Activated CD8-positive, alpha-beta T cell treated with anti-CD3 and anti-CD28 coated beads for 36 hours (primary cell): ENCODE measurements at regions not wholly inside any gene's neighbourhood (a gene's known extent, or its start where the extent isn't known, plus 50 kb on each side); places are given as distances from the start of the nearest gene placed in this dataset.

ENCODE experiments used
- ATAC-seq: fragments of 200-7000 bp; cut with Tn5 transposase; one replicate; pipeline ENCODE4 v1.10.0; 2021; ENCODE audit warnings: mild to moderate bottlenecking, moderate library complexity
- CTCF ChIA-PET: fragments of 350-600 bp; sonication (Branson Sonifier 250); formaldehyde crosslinking; loops from one replicate; lab custom pipeline; 2021; ENCODE audit warnings: antibody characterized with exemption; lab: Charles Lee
- POLR2A ChIA-PET: fragments of 350-600 bp; sonication (Branson Sonifier 250); formaldehyde crosslinking; loops from one replicate; lab custom pipeline; 2021; ENCODE audit warnings: antibody characterized with exemption; lab: Charles Lee
- DNase-seq: peaks from one replicate; pipeline ENCODE4 v3.0.0-alpha.2; 2020
- H3K27ac Mint-ChIP-seq: one replicate; pipeline ENCODE4 v1.8.0; 2021; ENCODE audit warnings: mild to moderate bottlenecking, mixed read lengths
- H3K27me3 Mint-ChIP-seq: one replicate; pipeline ENCODE4 v1.8.0; 2021; ENCODE audit warnings: mixed read lengths
- H3K36me3 Mint-ChIP-seq: one replicate; pipeline ENCODE4 v1.8.0; 2021; ENCODE audit warnings: low read depth, mixed read lengths
- H3K4me1 Mint-ChIP-seq: one replicate; pipeline ENCODE4 v1.8.0; 2021; ENCODE audit warnings: low read depth, mixed read lengths
- H3K4me3 Mint-ChIP-seq: one replicate; pipeline ENCODE4 v1.8.0; 2021; ENCODE audit warnings: mild to moderate bottlenecking, moderate library complexity, mixed read lengths
- H3K9me3 Mint-ChIP-seq: one replicate; pipeline ENCODE4 v1.8.0; 2021; ENCODE audit warnings: mixed read lengths
- CTCF ChIP-seq: fragments of 200-600 bp; IDR thresholded peaks from one replicate; pipeline ENCODE4 v1.8.0; 2022; ENCODE audit warnings: antibody characterized with exemption, mild to moderate bottlenecking
- intact Hi-C: fragments of 100-400 bp; cut with micrococcal nuclease; formaldehyde crosslinking; loops from one replicate; pipeline ENCODE4 v1.10.0; 2022

DNA sequence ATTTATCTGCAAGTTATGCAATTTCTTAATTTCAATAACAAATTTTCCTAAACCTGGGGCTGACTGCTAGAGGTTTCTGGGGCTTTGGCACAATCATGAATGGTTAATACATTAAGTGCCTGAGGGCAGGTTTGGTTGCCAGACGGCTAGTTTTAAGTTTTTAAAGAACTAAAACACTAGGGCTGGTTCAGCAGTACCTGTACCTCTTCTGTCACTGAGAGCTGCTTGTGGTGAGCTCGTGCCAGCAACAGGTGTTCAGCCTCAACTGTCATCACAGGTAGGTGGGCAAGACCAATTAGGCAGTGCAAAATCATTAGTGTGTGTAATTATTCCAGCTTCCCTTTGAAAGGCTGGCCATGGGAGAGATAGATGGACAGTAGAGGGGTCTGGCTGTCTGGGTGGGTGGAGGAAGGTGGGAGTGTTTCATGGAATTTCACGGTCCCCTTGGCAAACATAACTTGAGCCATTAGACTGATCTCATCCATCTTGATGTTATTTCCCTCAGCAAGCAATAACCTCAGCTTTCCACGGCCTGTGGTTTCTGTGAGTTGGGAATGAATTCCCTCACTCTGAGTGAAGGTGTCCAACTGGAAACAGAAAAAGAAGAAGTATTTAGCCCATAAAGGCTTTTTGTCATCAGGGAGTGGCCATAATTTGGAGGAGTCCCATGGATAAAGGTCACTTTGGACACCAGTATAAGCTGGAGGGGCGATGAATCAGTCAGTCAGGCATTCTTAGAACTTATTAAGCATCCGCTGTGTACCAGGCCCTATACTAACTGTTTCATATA lies 114.8 kb downstream of the SNX19 start:
- H3K9me3 Mint-ChIP-seq = no peaks in the 10 kb centered on the region
- no peak overlapping the region for H3K27ac Mint-ChIP-seq
- no peak overlapping the region for H3K4me3 Mint-ChIP-seq
- H3K4me1 Mint-ChIP-seq = no peaks in the 10 kb centered on the region
- CTCF ChIA-PET = no interaction called here
- ATAC-seq (no peak), DNase-seq (no peak)
- peaks cover 1% of the 10 kb centered on the region for H3K27me3 Mint-ChIP-seq
- POLR2A ChIA-PET = no interaction called here
- intact Hi-C loops = no loop called here
- no peak for TF ChIP-seq CTCF
- H3K36me3 Mint-ChIP-seq = no peaks in the 10 kb centered on the region

GRCh38 chr11:130802567-130802966 lies 113.7 kb downstream of the SNX19 start:
- Mint-ChIP-seq H3K36me3 (no peaks in the 10 kb centered on the region), H3K4me3 (no peak overlapping the region), H3K27ac (no peak overlapping the region), H3K9me3 (no peaks in the 10 kb centered on the region), H3K27me3 (no peaks in the 10 kb centered on the region), H3K4me1 (no peaks in the 10 kb centered on the region)
- DNase-seq (no peak), ATAC-seq (no peak)
- intact Hi-C loops = no loop called here
- ChIA-PET CTCF (no interaction called here), POLR2A (no interaction called here)
- TF ChIP-seq CTCF = no peak

DNA sequence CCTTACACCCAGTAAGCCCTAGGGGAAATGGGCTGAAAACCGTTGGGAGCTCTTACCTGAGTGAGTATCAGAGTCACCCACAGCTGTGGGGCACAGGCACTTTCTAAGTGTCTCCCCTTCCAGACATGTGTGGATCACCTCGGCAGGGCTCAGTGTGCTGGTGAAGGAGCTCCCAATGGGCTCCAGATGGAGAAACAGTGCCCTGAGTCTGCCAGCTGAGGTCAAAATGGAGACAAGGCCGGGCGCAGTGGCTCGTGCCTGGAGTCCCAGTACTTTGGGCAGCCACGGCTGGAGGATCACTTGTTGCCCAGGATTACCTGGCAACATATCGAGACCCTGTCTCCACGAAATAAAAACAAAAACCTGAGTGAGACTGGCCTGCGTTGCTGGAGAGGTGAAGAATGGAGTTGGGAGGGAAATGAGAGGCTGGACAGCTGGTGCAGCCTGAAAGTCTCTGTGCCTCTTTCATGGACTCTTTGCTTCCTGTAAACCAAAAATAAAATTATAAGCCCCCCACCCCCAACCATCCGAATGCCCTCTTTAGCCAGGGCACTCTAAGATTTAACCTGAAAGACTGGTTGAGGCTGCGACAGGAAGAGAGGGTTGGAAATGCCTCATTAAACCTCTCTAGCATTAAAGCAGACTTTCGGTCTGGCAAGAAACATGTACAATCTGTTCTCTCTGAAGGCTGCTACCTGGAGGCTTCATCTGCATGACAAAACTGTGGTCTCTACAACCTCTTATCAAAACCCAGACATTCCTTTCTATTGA lies 111.8 kb downstream of the SNX19 start:
- CTCF ChIA-PET = interaction anchor here (1.1 kb wide), 1 partner anchor 57 kb away, joined by 3 read pairs; no protein-coding TSS in a partner anchor
- H3K27ac Mint-ChIP-seq = no peak overlapping the region
- intact Hi-C loops = no loop called here
- no peak overlapping the region for H3K4me3 Mint-ChIP-seq
- no peaks in the 10 kb centered on the region for H3K27me3 Mint-ChIP-seq
- no peak for ATAC-seq
- H3K9me3 Mint-ChIP-seq = no peaks in the 10 kb centered on the region
- no peak for DNase-seq
- POLR2A ChIA-PET = no interaction called here
- no peaks in the 10 kb centered on the region for H3K36me3 Mint-ChIP-seq
- TF ChIP-seq CTCF = no peak
- no peaks in the 10 kb centered on the region for H3K4me1 Mint-ChIP-seq

GRCh38 chr11:130806746-130807145 lies 109.5 kb downstream of the SNX19 start:
- intact Hi-C loops = no loop called here
- Mint-ChIP-seq H3K36me3 (no peaks in the 10 kb centered on the region), H3K4me1 (no peaks in the 10 kb centered on the region), H3K9me3 (no peaks in the 10 kb centered on the region), H3K27ac (no peak overlapping the region), H3K27me3 (peaks cover 2% of the 10 kb centered on the region), H3K4me3 (no peak overlapping the region)
- CTCF ChIA-PET = no interaction called here
- DNase-seq (no peak), ATAC-seq (no peak)
- no peak for TF ChIP-seq CTCF
- POLR2A ChIA-PET = no interaction called here

- TF ChIP-seq CTCF = no peak
- no peak overlapping the region for H3K27ac Mint-ChIP-seq
- H3K9me3 Mint-ChIP-seq = no peaks in the 10 kb centered on the region
- H3K4me1 Mint-ChIP-seq = no peaks in the 10 kb centered on the region
- no peak for DNase-seq
- H3K4me3 Mint-ChIP-seq = no peak overlapping the region
- peaks cover 5% of the 10 kb centered on the region for H3K27me3 Mint-ChIP-seq
- ChIA-PET CTCF (no interaction called here), POLR2A (no interaction called here)
- intact Hi-C loops = no loop called here
- no peak for ATAC-seq
- no peaks in the 10 kb centered on the region for H3K36me3 Mint-ChIP-seq
Measured at GRCh38 chr11:130808541-130808940, 107.7 kb downstream of the SNX19 start.
